Breast epithelium (tissue), 3 donors: ENCODE measurements at regions not wholly inside any gene's neighbourhood (a gene's known extent, or its start where the extent isn't known, plus 50 kb on each side); places are given as distances from the start of the nearest gene placed in this dataset.

Experiments
- POLR2A ChIP-seq: fragments of 450-650 bp; IDR thresholded peaks from one replicate; pipeline ENCODE4 v1.6.1; 2016; ENCODE audit warnings: antibody characterized with exemption, mild to moderate bottlenecking, moderate library complexity
- POLR2AphosphoS5 ChIP-seq, 3 donors: sonication (generic); formaldehyde crosslinking; IDR thresholded peaks; one replicate each; pipeline ENCODE4 v1.6.1; 2017; ENCODE audit warnings: antibody characterized with exemption in 3 of 3
- TF ChIP-seq, protein P1 (sequence below), 3 donors: fragments of 450-650 bp; IDR thresholded peaks; one replicate each; pipeline ENCODE4 v1.5.1; 2016 to 2017; ENCODE audit warnings: antibody characterized with exemption in 3 of 3, mild to moderate bottlenecking in 3 of 3, moderate library complexity in 3 of 3

DNA sequence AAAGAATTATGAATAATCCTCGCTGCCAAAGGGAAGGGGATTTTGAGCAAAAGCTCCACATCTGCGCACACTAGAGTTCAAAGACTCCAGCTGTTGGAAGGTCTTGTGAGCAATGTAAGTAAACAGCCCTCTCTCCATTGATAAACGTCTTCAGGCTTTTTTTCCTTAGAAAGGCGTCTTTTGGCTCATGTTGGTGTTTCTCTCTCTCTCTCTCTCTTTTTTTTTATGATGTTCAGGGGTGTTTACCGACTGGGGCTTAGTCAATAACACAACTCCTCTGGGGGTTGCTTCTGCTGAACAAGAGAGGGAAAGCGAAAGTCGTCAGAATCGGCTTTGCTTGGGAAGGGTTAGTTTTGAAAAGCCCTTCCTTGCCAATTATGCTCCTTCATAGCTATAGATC is 53.2 kb upstream of the C1QTNF7 start:
- TF ChIP-seq, protein P1, sequence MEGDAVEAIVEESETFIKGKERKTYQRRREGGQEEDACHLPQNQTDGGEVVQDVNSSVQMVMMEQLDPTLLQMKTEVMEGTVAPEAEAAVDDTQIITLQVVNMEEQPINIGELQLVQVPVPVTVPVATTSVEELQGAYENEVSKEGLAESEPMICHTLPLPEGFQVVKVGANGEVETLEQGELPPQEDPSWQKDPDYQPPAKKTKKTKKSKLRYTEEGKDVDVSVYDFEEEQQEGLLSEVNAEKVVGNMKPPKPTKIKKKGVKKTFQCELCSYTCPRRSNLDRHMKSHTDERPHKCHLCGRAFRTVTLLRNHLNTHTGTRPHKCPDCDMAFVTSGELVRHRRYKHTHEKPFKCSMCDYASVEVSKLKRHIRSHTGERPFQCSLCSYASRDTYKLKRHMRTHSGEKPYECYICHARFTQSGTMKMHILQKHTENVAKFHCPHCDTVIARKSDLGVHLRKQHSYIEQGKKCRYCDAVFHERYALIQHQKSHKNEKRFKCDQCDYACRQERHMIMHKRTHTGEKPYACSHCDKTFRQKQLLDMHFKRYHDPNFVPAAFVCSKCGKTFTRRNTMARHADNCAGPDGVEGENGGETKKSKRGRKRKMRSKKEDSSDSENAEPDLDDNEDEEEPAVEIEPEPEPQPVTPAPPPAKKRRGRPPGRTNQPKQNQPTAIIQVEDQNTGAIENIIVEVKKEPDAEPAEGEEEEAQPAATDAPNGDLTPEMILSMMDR (IDR thresholded peaks at IDR 0.05): no peak
- TF ChIP-seq POLR2AphosphoS5 (IDR thresholded peaks at IDR 0.05) (no peak), POLR2A (no peak)
